H9 (cell line): ENCODE measurements at regions not wholly inside any gene's neighbourhood (a gene's known extent, or its start where the extent isn't known, plus 50 kb on each side); places are given as distances from the start of the nearest gene placed in this dataset.

Experiments used
- DNase-seq: peaks from one replicate; pipeline ENCODE4 v3.0.0-alpha.2; 2017
- H2AFZ ChIP-seq: one replicate; pipeline ENCODE4 v1.6.1; 2013; ENCODE audit warnings: mild to moderate bottlenecking, low read length, control low read depth, moderate library complexity
- H2AK5ac ChIP-seq: 2 replicates; pipeline ENCODE4 v1.6.1; 2013; ENCODE audit warnings: low read length, control low read depth, mixed read lengths; ENCODE audit not compliant: insufficient read length
- H2BK120ac ChIP-seq: one replicate; pipeline ENCODE4 v1.6.1; 2013; ENCODE audit warnings: low read depth, mild to moderate bottlenecking, low read length, control low read depth, inconsistent platforms; ENCODE audit not compliant: poor library complexity, severe bottlenecking
- H2BK12ac ChIP-seq: 2 replicates; pipeline ENCODE4 v1.6.1; 2013; ENCODE audit warnings: low read length, control low read depth, mixed read lengths, low read depth; ENCODE audit not compliant: insufficient read length
- H2BK15ac ChIP-seq: 2 replicates; pipeline ENCODE4 v1.6.1; 2013; ENCODE audit warnings: low read depth, low read length, control low read depth
- H2BK20ac ChIP-seq: one replicate; pipeline ENCODE4 v1.6.1; 2013; ENCODE audit warnings: low read depth, mild to moderate bottlenecking, low read length, control low read depth, inconsistent platforms; ENCODE audit not compliant: poor library complexity, severe bottlenecking
- H2BK5ac ChIP-seq: 2 replicates; pipeline ENCODE4 v1.6.1; 2013; ENCODE audit warnings: low read length, control low read depth, mixed read lengths; ENCODE audit not compliant: insufficient read length
- H3K14ac ChIP-seq: 2 replicates; pipeline ENCODE4 v1.6.1; 2013; ENCODE audit warnings: low read length, control low read depth; ENCODE audit not compliant: insufficient read depth
- H3K18ac ChIP-seq: 2 replicates; pipeline ENCODE4 v1.6.1; 2013; ENCODE audit warnings: low read depth, mild to moderate bottlenecking, mixed read lengths, low read length, control low read depth; ENCODE audit not compliant: insufficient read length
- H3K23ac ChIP-seq: 2 replicates; pipeline ENCODE4 v1.6.1; 2013; ENCODE audit warnings: low read length, control low read depth, mixed read lengths, low read depth; ENCODE audit not compliant: insufficient read length
- H3K23me2 ChIP-seq: 2 replicates; pipeline ENCODE4 v1.6.1; 2013; ENCODE audit warnings: low read depth, mild to moderate bottlenecking, mixed read lengths, low read length, control low read depth; ENCODE audit not compliant: insufficient read length, poor library complexity, severe bottlenecking
- H3K27ac ChIP-seq: 2 replicates; pipeline ENCODE4 v1.5.1; 2013; ENCODE audit warnings: low read length, control low read depth, mixed read lengths, low read depth; ENCODE audit not compliant: insufficient read length
- H3K27me3 ChIP-seq: 2 replicates; pipeline ENCODE4 v1.6.1; 2013; ENCODE audit warnings: low read length, control low read depth, inconsistent platforms; ENCODE audit not compliant: insufficient read depth
- H3K4ac ChIP-seq: 2 replicates; pipeline ENCODE4 v1.6.1; 2013; ENCODE audit warnings: low read depth, mild to moderate bottlenecking, control low read depth, inconsistent platforms, low read length, moderate library complexity
- H3K4me1 ChIP-seq: 2 replicates; pipeline ENCODE4 v1.6.1; 2013; ENCODE audit warnings: low read length, control low read depth, inconsistent platforms; ENCODE audit not compliant: insufficient read depth
- H3K4me2 ChIP-seq: 2 replicates; pipeline ENCODE4 v1.6.1; 2013; ENCODE audit warnings: low read length, control low read depth, mixed read lengths; ENCODE audit not compliant: insufficient read length, insufficient read depth
- H3K56ac ChIP-seq: 2 replicates; pipeline ENCODE4 v1.6.1; 2013; ENCODE audit warnings: low read depth, mild to moderate bottlenecking, mixed read lengths, low read length, control low read depth; ENCODE audit not compliant: insufficient read length
- H3K79me1 ChIP-seq: 2 replicates; pipeline ENCODE4 v1.6.1; 2013; ENCODE audit warnings: low read depth, mild to moderate bottlenecking, moderate library complexity, low read length, control low read depth, inconsistent platforms; ENCODE audit not compliant: insufficient read depth, poor library complexity, severe bottlenecking
- H3K79me2 ChIP-seq: 2 replicates; pipeline ENCODE4 v1.6.1; 2013; ENCODE audit warnings: low read length, control low read depth, inconsistent platforms; ENCODE audit not compliant: insufficient read depth
- H3K9ac ChIP-seq: 2 replicates; pipeline ENCODE4 v1.6.1; 2013; ENCODE audit warnings: low read length, control low read depth, mixed read lengths; ENCODE audit not compliant: insufficient read length; ENCODE audit errors: extremely low read depth
- H3K9me3 ChIP-seq: one replicate; pipeline ENCODE4 v1.6.1; 2013; ENCODE audit warnings: low read depth, low read length, inconsistent platforms; ENCODE audit not compliant: control insufficient read depth
- H3T11ph ChIP-seq: one replicate; pipeline ENCODE4 v1.6.1; 2013; ENCODE audit warnings: mild to moderate bottlenecking, low read length, control low read depth, inconsistent platforms
- H4K20me1 ChIP-seq: one replicate; pipeline ENCODE4 v1.6.1; 2013; ENCODE audit not compliant: control insufficient read depth, insufficient read length, insufficient read depth
- H4K5ac ChIP-seq: 2 replicates; pipeline ENCODE4 v1.6.1; 2013; ENCODE audit warnings: low read depth, mild to moderate bottlenecking, mixed read lengths, low read length, control low read depth; ENCODE audit not compliant: insufficient read length
- H4K8ac ChIP-seq: replicated peaks from 2 replicates; pipeline ENCODE4 v1.6.1; 2013; ENCODE audit warnings: low read length, control low read depth, mixed read lengths, low read depth; ENCODE audit not compliant: insufficient read length
- H4K91ac ChIP-seq: 2 replicates; pipeline ENCODE4 v1.6.1; 2013; ENCODE audit warnings: low read depth, mild to moderate bottlenecking, moderate library complexity, mixed read lengths, low read length, control low read depth; ENCODE audit not compliant: insufficient read length
- H3K27ac Mint-ChIP-seq, 3 experiments: 2 replicates in 2 of 3; 3 replicates in 1 of 3; pipeline ENCODE4 v1.8.0; 2020 to 2021; ENCODE audit warnings: mixed read lengths in 3 of 3, mild to moderate bottlenecking in 1 of 3, moderate library complexity in 1 of 3
- H3K27me3 Mint-ChIP-seq: 2 replicates; pipeline ENCODE4 v1.8.0; 2021; ENCODE audit warnings: low read depth, mild to moderate bottlenecking, moderate library complexity, mixed read lengths
- H3K36me3 Mint-ChIP-seq, 3 experiments: 2 replicates in 2 of 3; 3 replicates in 1 of 3; pipeline ENCODE4 v1.8.0; 2020 to 2021; ENCODE audit warnings: low read depth in 3 of 3, mixed read lengths in 3 of 3; ENCODE audit not compliant: insufficient read depth in 1 of 3
- H3K4me1 Mint-ChIP-seq, 2 experiments: 2 replicates each; pipeline ENCODE4 v1.8.0; 2020; ENCODE audit warnings: mixed read lengths in 2 of 2
- H3K4me3 Mint-ChIP-seq, 2 experiments: 2 replicates in 1 of 2; 3 replicates in 1 of 2; pipeline ENCODE4 v1.8.0; 2020 to 2021; ENCODE audit warnings: mild to moderate bottlenecking in 2 of 2, mixed read lengths in 2 of 2, moderate library complexity in 1 of 2
- H3K9me3 Mint-ChIP-seq, 2 experiments: 2 replicates in 1 of 2; 3 replicates in 1 of 2; pipeline ENCODE4 v1.8.0; 2020; ENCODE audit warnings: mild to moderate bottlenecking in 2 of 2, mixed read lengths in 2 of 2, moderate library complexity in 1 of 2
- CTCF ChIP-seq: fragments of 200-600 bp; sonication (generic); conservative IDR thresholded peaks from 3 replicates; pipeline ENCODE4 v1.8.0; 2021; ENCODE audit warnings: antibody characterized with exemption, mild to moderate bottlenecking
- WGBS: extraction: QIAGEN DNeasy Blood & Tissue Kit; methylation state at CpG from one replicate; pipeline ENCODE4 v1.1.7; 2013; ENCODE audit warnings: missing lambda C conversion rate, low lambda C conversion rate, mixed read lengths; ENCODE audit not compliant: insufficient read length; ENCODE audit errors: extremely low coverage; 5-methylcytosine and 5-hydroxymethylcytosine counted together

- no peaks in the 10 kb centered on the region for H3K23me2 ChIP-seq
- no peak overlapping the region for H4K5ac ChIP-seq
- no peak overlapping the region for H3K27ac ChIP-seq
- no peak overlapping the region for H3K4me2 ChIP-seq
- no peak overlapping the region for H2AK5ac ChIP-seq
- no CpG with 5 or more reads among the region's 6 CpGs for WGBS
- H3K56ac ChIP-seq: no peak overlapping the region
- H3K79me2 ChIP-seq: no peaks in the 10 kb centered on the region
- H4K20me1 ChIP-seq: no peaks in the 10 kb centered on the region
- H3T11ph ChIP-seq: no peak overlapping the region
- DNase-seq: peak; percentile 41
- Mint-ChIP-seq H3K4me1 (peaks cover 8 to 13% of the 10 kb centered on the region in 2 experiments; a peak in 3 of 4 replicates), H3K4me3 (no peak overlapping the region), H3K27me3 (no peaks in the 10 kb centered on the region), H3K36me3 (no peaks in the 10 kb centered on the region), H3K9me3 (no peaks in the 10 kb centered on the region), H3K27ac (no peak overlapping the region; a peak in 3 of 7 replicates)
- H4K91ac ChIP-seq: no peak overlapping the region
- H3K9ac ChIP-seq: no peak overlapping the region
- H3K14ac ChIP-seq: no peak overlapping the region
- no peaks in the 10 kb centered on the region for H3K79me1 ChIP-seq
- peaks cover 3% of the 10 kb centered on the region; the same call in 1 of the 2 replicates for H3K4me1 ChIP-seq
- no peak for TF ChIP-seq CTCF
- H2BK20ac ChIP-seq: no peak overlapping the region
- no peak overlapping the region for H2BK5ac ChIP-seq
- H3K23ac ChIP-seq: no peak overlapping the region
- H2BK12ac ChIP-seq: no peak overlapping the region
- no peak overlapping the region for H2BK15ac ChIP-seq
- no peak overlapping the region for H2AFZ ChIP-seq
- H4K8ac ChIP-seq: no peak overlapping the region
- no peak overlapping the region for H2BK120ac ChIP-seq
- H3K9me3 ChIP-seq: no peaks in the 10 kb centered on the region
- no peak overlapping the region for H3K4ac ChIP-seq
- no peaks in the 10 kb centered on the region for H3K27me3 ChIP-seq
- H3K18ac ChIP-seq: no peak overlapping the region
Measured at GRCh38 chr14:31927348-31927832, 149.7 kb upstream of the ARHGAP5 start.
